CMK (cell line): ENCODE measurements at regions not wholly inside any gene's neighbourhood (a gene's known extent, or its start where the extent isn't known, plus 50 kb on each side); places are given as distances from the start of the nearest gene placed in this dataset.
"Not testable (repeated sequence)": the region's sequence is repeated elsewhere in the genome, so short reads cannot be mapped to it uniquely, and the experiment has no call there.

Source experiments
- DNase-seq: peaks from one replicate; pipeline ENCODE4 v3.0.0-alpha.2; 2010; ENCODE audit warnings: low read depth

- DNase-seq: no peak
These were observed 484.2 kb upstream of the BOD1L1 start for GRCh38 chr4:14111730-14112181.

DNA sequence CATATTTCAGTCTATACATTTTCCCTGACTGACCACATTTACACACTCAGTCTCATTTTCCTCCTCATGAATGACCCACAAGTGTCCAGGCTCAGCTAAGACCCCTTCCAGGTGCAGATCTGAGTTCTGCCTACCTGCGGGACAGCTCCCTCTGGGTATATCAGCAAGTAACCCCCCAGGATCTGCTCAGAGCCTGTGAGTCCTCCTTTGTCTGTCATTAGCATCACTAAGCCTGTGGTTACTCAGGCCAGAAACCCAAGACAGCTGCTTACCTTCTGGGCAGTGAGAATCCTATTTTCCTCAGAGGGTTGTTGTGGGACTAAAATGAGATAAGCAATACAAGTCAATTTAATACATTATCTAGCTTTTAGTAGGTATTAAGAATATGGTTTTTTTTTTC is 487.6 kb upstream of the BOD1L1 start:
- DNase-seq: no peak

- no peak for DNase-seq
These were observed 490.2 kb upstream of the BOD1L1 start for GRCh38 chr4:14117575-14118238.

DNA sequence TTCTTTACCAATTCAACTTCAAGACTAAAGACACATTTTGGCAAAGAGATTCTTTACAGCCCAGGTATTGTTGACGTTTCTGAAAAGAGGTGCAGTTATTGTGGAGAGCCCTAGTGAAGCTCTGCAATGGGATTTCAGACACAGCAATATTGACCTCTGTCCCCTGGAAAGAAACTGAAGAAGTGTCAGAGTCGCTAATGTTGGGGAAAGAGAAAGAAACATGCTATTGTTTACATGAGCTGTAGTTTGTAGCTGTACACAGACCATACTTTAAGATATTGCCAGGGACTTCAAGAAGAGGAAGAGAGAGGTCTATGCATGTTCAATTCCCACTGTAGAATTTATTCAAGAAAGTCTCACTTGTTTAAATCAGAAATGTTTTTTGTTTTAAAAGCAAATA is 497.3 kb upstream of the BOD1L1 start:
- DNase-seq: no peak

DNA sequence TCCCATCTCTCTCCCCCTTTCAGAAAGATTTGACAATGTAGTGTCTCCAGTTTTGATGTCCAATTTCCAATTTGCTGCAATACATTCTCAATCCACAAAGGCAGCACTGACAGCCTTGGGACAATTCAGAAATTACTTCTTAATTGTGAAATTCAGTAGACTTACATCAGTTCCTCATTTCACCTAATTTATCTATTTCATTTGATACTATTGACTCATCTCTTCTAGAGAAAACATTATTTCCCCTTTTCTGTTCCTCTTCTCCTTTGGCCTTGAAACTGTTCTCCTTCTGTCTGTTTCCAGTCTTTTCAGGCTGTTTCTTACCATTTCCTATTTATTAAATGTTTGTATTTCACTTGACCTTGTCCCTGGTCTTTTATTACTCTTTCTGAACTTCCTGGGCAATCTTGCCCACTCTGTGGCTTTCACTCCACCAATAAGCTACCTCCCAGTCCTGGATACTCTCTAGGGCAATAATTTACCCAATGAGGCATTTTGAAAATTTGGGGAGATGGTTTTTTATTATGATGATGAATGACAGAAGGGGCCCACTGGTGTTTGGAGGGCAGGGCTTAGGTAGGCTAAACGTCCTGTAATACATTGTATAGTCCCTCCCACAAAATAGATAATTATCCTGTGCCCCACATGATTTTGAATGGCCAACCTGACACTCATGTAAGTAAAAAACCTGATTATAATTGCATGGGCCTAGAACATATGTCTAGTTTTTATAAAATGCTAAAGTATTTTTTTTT is 498.0 kb upstream of the BOD1L1 start:
- DNase-seq: no peak

DNA sequence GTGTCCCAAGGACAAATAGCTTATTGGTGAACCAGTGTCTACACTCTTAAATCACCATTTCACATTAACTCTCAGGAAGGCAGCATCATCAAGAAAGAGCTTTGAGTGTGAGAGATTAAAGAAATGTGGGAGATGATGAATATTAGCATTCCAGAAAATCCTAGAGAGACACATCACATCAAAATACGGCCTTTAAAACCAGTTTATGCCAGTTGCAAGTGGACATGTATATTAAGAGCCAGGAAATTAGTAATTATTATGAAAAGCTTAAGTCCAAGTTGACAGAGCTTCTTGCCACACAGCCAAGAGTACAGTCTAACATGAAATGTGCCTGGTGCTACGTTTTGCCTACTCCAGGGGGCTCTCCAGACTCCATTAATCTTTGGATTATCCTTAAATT is 503.0 kb upstream of the BOD1L1 start:
- DNase-seq: no peak

DNA sequence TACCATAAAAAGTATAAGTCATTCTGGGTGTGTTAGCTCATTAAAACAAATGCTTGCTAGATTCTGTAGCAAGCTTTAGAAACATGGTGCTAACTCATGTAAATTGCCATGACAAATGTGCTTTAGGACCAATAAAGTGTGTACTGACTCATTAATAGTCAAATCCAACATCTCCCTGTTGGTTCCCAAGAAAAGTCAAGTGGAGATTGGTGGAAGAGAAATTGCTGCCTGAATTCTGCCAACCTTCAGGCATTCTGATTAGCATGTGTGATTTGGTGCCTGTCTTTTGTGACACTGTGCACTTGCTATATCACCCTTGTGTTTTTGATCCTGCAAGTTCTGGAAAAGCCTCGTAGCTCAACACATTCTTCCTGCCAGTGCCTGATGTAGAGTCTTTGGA is 503.8 kb upstream of the BOD1L1 start:
- DNase-seq: no peak

DNA sequence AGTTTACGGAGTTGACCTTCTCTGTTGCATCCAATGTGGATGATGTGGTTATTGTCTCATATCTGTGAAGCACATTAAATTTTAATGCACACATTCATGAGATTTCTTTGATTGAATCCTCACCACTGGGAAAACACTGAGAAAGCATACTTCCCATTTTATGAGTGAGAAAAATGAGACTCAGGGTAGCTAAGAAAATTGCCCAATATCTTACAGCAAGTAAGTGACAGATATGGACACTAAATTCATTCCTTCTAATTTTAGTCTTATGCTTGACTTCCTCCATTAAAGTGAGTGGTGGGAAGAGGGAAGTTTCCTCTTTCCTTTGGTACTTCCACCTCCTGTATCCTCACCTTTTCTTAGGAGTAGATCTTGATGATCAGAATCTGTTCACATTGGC is 504.8 kb upstream of the BOD1L1 start:
- DNase-seq: no peak

DNA sequence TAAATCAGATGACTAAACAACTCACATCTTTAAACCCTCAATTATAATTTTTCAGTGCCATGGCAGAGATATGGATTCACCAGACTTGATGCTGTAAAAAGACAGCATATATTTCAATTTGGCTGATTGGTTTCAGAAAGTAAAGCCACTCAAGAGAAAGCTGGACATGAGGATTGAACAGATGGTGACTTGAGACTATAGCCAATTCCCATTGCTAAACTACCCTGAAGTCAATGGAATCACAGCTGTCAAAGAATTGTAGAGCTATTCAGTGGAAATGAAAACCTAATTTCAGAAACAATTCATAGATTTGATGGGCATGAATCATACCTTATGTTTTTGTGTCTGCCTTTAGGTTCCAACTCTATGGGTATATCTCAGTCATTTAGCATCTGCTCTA is 510.6 kb upstream of the BOD1L1 start:
- no peak for DNase-seq

GRCh38 chr4:14143892-14144291 is 516.4 kb upstream of the BOD1L1 start:
- DNase-seq: no peak

- no peak for DNase-seq
These were observed 521.9 kb upstream of the BOD1L1 start for GRCh38 chr4:14149176-14150053.

DNA sequence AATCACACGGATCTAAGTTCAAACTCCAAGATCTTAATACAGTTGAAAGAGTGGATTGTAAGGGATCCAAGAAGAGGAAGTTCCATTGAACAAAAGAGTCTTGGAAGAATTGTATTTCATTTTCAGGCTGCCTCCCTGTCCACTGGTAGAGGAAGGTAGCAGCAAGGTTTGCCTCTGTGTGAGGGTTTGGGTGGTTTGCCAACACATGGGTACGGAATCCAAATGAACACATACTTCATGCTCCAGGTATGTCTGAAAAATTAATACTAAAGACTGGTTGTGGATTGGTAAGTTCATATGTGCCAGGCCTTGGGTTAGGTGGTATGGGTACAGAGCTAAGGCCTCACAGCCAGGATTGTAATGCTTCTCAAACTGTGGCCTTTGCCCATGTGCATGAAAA is 523.6 kb upstream of the BOD1L1 start:
- DNase-seq: no peak

- no peak for DNase-seq
These were observed 525.5 kb upstream of the BOD1L1 start for GRCh38 chr4:14152834-14153519.

DNA sequence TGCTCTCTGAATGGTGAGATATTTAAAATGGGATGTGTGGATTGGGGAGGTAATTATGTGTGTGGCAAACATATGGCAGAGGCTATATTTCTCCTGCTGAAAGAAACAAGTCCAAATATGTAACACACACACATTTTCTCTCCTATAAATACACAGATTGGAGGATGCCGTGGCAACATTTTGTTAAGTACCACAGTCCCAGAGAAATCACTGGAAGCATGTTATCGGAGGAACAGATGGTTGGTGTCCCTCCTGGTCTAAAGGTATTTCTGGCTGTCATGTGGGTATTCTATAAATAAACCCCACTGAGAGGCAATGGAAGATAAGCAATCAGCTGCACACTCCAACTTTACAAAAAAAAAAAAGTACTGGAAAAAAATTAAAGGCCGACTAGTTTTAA is 528.3 kb upstream of the BOD1L1 start:
- no peak for DNase-seq

GRCh38 chr4:14157262-14157661 is 529.7 kb upstream of the BOD1L1 start:
- no peak for DNase-seq

- no peak for DNase-seq
These were observed 537.8 kb upstream of the BOD1L1 start for GRCh38 chr4:14165222-14165920.

DNA sequence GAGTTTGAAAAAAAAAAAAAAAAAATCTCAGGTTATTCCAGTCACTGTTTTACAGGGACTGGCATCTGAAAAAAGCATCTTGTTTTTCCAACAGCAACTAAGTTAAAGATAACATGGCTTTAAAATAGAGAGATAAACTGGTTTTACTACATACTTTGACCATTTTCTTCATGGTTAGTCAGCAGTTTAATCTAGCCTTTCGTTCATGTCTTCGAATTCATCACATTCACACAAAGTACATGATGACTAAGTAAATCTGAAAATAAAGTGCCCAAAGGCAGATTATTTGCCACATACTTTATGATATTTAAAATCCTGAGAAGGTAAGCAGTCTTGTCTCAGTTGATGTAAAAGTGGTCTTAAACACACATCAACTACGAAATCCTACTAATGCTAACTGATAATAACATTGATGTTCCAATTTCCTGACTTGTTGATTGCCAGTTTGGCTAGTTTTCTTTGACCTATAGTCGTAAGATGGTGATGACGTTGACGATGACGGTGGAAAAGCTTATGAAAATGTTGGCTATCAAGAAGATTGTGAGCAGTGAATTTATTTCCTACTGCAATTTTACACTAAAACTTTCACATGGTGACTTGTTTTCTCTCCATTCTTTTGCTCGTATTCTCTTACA is 540.5 kb upstream of the BOD1L1 start:
- no peak for DNase-seq

DNA sequence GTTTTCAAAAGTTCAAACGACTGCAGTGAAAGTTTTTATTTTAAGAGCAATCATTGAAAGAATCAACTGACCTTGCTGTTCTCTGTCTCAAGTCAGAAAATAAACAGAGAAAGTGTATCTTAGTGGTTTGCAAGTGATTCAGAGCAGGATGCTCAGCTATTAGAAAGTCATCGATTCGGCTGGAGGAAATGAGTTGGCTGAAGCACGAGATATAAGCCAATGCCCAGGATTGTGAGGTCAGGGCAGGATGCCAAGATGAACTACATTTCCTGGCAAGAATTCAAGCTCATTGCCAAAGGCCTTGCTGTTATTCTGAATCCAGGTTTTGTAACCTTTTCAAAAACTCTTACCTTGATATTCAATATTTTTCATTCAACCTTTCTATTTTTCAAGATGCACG is 541.4 kb upstream of the BOD1L1 start:
- no peak for DNase-seq

GRCh38 chr4:14169460-14169859 is 541.9 kb upstream of the BOD1L1 start:
- no peak for DNase-seq

- not testable (repeated sequence) for DNase-seq
These were observed 542.4 kb upstream of the BOD1L1 start for GRCh38 chr4:14169940-14170339.

DNA sequence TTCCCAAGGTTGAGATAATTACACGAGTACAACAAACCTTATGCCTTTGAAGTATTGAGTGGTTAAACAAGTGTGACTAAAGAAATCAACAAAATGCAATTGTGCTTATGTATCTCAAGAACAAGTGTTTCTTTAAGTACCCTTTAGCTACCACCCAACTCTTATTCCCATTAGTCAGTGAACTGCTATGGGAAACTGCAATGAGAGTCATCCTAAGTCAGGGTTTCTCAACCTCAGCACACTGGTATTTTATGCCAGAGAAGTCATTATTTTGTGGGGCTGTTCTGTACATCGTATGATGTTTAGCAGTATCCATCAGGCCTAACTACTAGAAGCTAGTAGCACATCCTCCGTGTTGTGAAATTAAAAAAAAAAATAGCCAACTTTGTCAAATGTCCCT is 549.1 kb upstream of the BOD1L1 start:
- no peak for DNase-seq
